ENCODE measurements at regions not wholly inside any gene's neighbourhood (a gene's known extent, or its start where the extent isn't known, plus 50 kb on each side); places are given as distances from the start of the nearest gene placed in this dataset.

DNA sequence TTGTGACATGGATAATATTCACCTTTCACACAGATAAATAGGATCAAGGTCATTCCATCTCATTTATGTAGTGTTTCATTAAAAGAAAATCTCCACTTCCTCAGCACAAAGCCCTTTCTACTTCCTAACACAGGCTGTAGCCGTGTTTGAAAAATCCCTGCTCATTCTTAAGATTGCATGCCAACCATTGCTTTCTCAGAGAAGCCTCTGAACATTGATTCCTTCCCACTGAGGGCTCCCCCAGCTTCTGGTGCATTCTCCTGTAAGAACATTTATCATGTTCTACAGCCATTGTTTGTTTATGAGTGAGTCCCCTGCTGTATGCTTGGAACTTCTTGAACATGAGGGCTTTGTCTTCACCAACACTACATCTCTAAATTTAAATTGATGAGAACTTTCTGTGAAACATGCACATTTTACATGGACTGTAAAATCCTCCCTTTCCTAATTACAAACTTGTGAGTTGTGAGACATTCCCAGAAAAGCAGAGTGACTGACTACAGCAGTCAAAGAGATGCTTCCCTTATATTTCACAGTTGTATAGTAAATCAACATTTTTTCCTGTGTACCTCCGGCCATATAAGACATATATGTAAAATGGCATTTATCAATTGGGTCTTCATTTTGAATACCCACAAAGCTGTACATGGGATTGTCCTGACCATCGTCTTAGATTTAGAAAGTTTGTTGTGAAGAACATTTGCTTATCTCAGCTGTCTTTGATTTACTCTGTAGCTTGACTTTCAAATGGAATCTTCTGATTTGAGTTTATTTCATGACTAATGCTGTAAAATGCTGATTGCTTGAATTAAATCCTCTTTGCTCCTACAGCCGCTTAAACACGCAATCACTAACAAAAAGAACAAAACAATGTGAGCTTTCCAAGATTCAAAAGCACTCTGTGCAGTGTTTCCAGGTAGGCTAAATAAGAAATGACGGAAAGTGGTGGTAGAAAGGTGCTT lies 600.5 kb upstream of the SLIT2 start:
- intact Hi-C loops (cut with DNase I) = no loop called here
- no peak overlapping the region for H3K27ac ChIP-seq

GRCh38 chr4:19645589-19645988 lies 606.1 kb upstream of the SLIT2 start:
- no peak for DNase-seq
- Histone ChIP-seq H3K27ac (no peak overlapping the region), H3K36me3 (replicated peaks in 1 of 2; ENCODE audit: insufficient read depth in 1 of 2, low read depth in 2 of 2) (no peaks in the 10 kb centered on the region), H3K4me1 (no peaks in the 10 kb centered on the region), H3K4me3 (no peak overlapping the region), H3K27me3 (no peaks in the 10 kb centered on the region), H3K9me3 (no peaks in the 10 kb centered on the region)
- WGBS, 2 donors = 47 to 54% methylated on average over 1 of the region's 1 CpG
- no peak for ATAC-seq
- intact Hi-C loops (cut with DNase I) = no loop called here
- TF ChIP-seq POLR2A (IDR thresholded peaks at IDR 0.05) (no peak), CTCF (IDR thresholded peaks at IDR 0.05) (no peak)

More for the DNA sequence above, 600.5 kb upstream of the SLIT2 start:
- Histone ChIP-seq H3K9me3 (no peaks in the 10 kb centered on the region), H3K4me1 (no peaks in the 10 kb centered on the region), H3K4me3 (no peak overlapping the region), H3K27me3 (no peaks in the 10 kb centered on the region), H3K36me3 (replicated peaks in 1 of 2; ENCODE audit: insufficient read depth in 1 of 2, low read depth in 2 of 2) (no peaks in the 10 kb centered on the region)
- WGBS, 2 donors = 59 to 60% methylated on average over 6 of the region's 6 CpGs
- ATAC-seq (no peak), DNase-seq (no peak)
- TF ChIP-seq CTCF (IDR thresholded peaks at IDR 0.05) = no peak

GRCh38 chr4:19636451-19636850 lies 615.3 kb upstream of the SLIT2 start:
- ATAC-seq (no peak), DNase-seq (no peak)

DNA sequence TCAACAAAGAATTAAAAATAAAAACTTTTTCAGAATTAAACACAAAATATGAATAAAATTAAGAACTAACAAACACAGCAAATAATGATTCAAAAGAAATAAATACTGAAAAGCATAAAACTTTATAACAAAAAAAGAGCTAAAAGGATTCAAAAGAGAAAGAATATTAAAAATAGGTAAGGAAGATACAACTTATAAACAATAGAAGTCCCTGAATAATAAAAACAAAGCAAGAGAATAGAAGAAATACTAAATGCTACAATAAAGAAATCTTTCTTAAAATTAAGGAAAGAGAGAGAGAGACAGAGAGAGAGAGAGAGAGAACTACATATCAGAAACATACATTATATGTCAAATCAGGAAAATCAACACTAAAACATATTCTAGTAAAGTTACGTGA lies 619.9 kb upstream of the SLIT2 start:
- Histone ChIP-seq H3K36me3 (replicated peaks in 1 of 2; ENCODE audit: insufficient read depth in 1 of 2, low read depth in 2 of 2) (no peaks in the 10 kb centered on the region), H3K27ac (no peak overlapping the region), H3K4me3 (no peak overlapping the region), H3K4me1 (no peaks in the 10 kb centered on the region), H3K9me3 (no peaks in the 10 kb centered on the region), H3K27me3 (no peaks in the 10 kb centered on the region)
- intact Hi-C loops (cut with DNase I) = no loop called here
- TF ChIP-seq POLR2A (IDR thresholded peaks at IDR 0.05) = no peak
- TF ChIP-seq CTCF (IDR thresholded peaks at IDR 0.05) = no peak
- DNase-seq = no peak
- ATAC-seq = no peak
- 67 to 71% methylated on average over 1 of the region's 1 CpG for WGBS, 2 donors

More at GRCh38 chr4:19636451-19636850, 615.3 kb upstream of the SLIT2 start:
- no peaks in the 10 kb centered on the region for H3K27me3 ChIP-seq
- H3K27ac ChIP-seq = no peak overlapping the region
- H3K9me3 ChIP-seq = no peaks in the 10 kb centered on the region
- no peak overlapping the region for H3K4me3 ChIP-seq
- intact Hi-C loops (cut with DNase I) = no loop called here
- TF ChIP-seq POLR2A (IDR thresholded peaks at IDR 0.05) (no peak), CTCF (IDR thresholded peaks at IDR 0.05) (no peak)
- H3K4me1 ChIP-seq = no peaks in the 10 kb centered on the region
- no peaks in the 10 kb centered on the region for H3K36me3 ChIP-seq (replicated peaks in 1 of 2; ENCODE audit: insufficient read depth in 1 of 2, low read depth in 2 of 2)

DNA sequence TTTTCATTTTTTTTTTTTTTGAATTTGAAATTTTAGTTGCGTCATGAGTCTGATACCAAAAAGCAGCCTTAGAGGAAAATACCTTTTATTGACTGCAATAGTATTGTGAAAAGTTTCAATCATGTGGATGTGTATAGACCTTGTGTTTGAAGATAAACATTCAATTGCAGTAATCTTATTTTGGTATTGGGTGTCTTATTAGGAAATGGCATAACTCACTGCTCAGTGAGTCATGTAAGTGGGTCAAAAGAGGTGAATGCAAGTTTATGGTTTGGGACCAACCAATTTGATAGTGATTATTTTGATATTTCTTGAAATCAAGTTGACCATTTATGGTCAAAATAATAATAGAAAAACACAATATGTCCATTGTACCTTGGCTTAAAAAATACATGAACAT lies 627.8 kb upstream of the SLIT2 start:
- H3K4me1 ChIP-seq = no peaks in the 10 kb centered on the region
- TF ChIP-seq POLR2A (IDR thresholded peaks at IDR 0.05) (no peak), CTCF (IDR thresholded peaks at IDR 0.05) (no peak)
- H3K4me3 ChIP-seq = no peak overlapping the region
- WGBS, 2 donors = 83 to 90% methylated on average over 1 of the region's 1 CpG
- no peak for DNase-seq
- H3K36me3 ChIP-seq (replicated peaks in 1 of 2; ENCODE audit: insufficient read depth in 1 of 2, low read depth in 2 of 2) = no peaks in the 10 kb centered on the region
- no peak for ATAC-seq
- intact Hi-C loops (cut with DNase I) = no loop called here
- no peaks in the 10 kb centered on the region for H3K9me3 ChIP-seq
- no peak overlapping the region for H3K27ac ChIP-seq
- no peaks in the 10 kb centered on the region for H3K27me3 ChIP-seq
